Skin epidermis (tissue), 12 donors: ENCODE measurements at regions not wholly inside any gene's neighbourhood (a gene's known extent, or its start where the extent isn't known, plus 50 kb on each side); places are given as distances from the start of the nearest gene placed in this dataset.

Experiments used
- H3K27ac ChIP-seq, 21 experiments: fragments of 200-600 bp; sonication (generic) in 11 of 21; one replicate each; pipeline ENCODE4 v1.5.0; 2020; ENCODE audit warnings: mild to moderate bottlenecking in 3 of 21, inconsistent platforms in 2 of 21, moderate library complexity in 2 of 21
- H3K4me3 ChIP-seq, 7 experiments: fragments of 200-600 bp; sonication (generic) in 2 of 7; one replicate each; pipeline ENCODE4 v1.5.0; 2020; ENCODE audit warnings: inconsistent platforms in 2 of 7, mild to moderate bottlenecking in 2 of 7, moderate library complexity in 1 of 7

DNA sequence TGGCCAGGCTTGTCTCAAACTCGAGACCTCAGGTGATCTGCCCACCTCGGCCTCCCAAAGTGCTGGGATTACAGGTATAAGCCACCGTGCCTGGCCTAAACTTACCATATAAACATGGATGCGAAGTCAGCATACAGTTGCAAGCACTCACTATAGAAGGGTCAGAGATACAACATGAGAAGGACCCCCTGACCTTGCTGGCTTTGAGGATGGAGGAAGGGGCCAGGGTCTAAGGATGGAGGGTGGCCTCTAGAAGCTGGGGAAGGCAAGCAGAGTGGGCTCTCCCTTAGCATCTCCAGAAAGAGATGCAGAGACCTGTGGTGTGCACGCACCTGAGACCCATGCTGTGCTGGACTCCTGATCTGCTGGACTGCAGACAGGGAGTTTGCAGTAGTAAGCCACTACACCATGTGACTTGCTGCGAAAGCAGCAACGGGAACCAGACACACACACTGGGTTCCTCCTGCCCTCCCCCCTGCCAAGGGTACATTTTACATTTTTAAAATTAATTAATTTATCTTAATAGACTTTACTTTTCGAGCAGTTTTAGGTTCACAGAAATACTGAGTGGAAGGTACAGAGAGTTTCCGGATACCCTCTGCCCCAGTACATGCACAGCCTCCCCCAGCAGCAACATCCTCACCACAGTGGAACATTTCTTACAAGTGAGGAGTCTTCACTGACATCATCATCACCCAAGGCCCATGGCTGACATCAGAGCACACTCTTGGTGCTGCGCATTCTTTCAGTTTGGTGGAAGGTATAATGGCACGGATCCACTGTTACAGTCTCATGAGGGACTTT lies 170.1 kb upstream of the B3GAT1 start:
- Histone ChIP-seq H3K4me3 (no peak overlapping the region), H3K27ac (no peak overlapping the region)

DNA sequence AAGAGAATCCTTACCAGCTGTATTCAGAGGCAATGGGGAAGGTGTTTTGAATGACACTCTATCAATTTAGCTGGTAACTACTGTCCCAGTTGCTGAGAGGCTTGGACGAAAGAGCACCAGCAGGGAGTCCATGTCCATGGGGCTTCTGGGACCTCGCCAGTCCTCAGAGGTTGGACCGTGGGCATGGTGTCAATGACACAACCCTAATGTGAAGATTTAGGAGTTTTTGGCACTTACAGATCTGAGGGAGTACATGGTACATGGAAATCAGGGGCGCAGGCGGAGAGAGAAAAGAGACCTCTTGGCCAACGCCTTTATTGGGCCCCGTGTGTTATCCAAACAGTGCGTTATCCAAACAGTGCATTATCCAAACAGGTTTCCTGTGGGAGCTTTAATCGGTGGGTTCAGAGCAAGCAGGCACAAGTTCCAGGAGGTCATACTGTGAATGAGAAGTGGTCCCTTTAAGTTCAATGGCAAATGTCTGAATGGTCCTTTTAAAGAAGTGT lies 169.1 kb upstream of the B3GAT1 start:
- H3K27ac ChIP-seq: no peak overlapping the region
- H3K4me3 ChIP-seq: no peak overlapping the region

DNA sequence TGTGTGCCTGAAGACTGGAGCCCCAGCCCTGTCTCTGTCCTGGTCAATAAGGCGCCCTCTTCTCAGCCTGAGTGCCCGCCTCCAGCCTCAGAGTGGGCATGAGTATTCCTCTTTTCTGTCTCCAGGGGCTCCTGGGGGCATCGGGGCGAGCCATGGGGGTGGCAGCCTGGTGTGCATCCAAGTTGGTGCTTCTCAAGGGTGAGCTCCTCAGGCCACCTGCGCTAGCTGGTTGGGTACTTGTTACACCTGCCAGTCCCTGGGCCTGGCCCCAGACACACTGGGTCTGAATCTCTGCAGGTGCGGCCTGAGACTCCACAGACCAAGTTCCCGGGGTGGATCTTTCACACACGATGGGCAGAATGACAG lies 168.6 kb upstream of the B3GAT1 start:
- H3K27ac ChIP-seq: no peak overlapping the region
- H3K4me3 ChIP-seq: no peak overlapping the region

DNA sequence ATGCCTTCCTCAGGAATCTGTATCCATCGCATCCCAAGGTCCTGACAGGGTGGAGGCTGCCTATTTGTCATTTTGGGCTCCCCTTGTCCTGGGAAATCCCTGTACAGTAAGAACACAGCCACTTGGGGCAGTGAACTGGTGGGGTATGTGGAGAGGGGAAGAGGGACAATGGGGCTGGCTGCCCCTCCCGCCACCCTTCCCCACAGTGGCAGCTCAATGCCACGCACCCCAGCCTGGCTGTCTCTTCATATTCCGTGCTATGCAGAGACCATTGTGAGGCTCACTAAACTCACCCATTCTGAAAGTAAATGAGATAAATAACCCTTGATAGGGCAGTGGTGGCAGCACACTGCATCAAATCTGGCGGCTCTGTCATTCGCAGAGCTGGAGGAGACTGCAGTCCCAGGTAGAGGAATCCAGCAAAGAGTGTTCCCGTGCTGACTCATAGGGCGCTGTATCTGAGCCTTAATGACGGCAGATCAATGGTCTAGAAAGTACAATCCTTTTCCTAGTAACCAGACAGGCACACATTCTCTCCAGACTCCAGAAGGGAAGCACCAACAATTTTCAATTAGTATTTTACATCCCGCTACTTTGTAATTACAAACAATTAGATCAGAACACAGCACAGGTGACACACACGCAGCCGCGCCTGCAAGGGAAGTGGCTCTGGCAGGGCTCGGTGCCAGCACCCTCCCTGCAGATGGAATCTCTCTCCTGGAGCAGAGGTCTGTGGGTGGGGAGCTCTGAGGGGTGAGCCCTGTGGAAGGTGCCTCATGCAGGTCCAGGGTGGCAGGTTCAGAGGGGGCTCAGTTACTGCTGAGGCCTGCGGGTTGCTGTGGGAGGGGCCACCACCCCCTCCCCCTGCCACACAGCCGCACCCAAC lies 167.9 kb upstream of the B3GAT1 start:
- Histone ChIP-seq H3K27ac (no peak overlapping the region), H3K4me3 (no peak overlapping the region)

DNA sequence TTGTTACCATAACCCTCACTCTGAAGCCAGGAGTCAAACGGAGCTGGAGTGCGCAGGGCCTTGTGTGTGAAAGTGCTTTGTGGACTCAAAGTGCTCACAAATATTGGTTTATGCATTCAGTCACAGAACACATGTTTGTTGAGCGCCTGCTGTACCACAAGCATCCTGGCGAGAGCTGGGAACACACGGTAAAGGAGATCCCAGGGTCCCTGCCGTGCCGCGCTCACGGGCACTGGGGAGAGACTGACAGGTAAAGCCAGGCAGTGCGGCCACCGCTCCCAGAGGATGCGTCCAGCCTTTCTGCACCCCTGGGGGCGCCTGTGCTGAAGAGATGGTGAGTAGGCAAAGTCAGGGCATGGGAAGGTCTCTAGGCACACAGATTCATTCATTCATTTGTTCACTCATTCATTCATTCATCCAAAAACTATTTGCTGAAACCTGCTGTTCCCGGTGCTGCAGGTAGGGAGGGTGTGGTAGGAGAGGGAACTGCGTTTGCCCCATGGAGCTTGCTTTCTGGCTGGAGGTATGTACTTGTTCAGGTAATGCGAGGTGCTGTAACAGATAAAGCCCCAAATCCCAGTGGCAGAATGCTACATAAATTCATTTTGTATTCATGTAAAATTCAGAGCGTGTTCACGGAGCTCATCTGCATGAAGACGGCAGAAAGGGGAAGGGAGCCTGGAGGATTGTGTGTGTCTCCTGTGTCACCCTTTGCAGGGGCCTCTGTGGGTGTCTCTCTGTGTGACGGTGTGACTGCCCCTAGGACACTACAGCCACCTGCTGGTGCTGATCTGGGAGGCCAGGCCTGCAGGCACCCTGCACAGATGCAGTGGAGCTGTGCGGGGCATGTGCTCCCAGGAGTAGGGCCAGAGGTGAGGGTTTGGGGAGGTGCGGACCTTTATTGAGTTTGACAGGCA lies 167.0 kb upstream of the B3GAT1 start:
- Histone ChIP-seq H3K4me3 (no peak overlapping the region), H3K27ac (no peak overlapping the region)

DNA sequence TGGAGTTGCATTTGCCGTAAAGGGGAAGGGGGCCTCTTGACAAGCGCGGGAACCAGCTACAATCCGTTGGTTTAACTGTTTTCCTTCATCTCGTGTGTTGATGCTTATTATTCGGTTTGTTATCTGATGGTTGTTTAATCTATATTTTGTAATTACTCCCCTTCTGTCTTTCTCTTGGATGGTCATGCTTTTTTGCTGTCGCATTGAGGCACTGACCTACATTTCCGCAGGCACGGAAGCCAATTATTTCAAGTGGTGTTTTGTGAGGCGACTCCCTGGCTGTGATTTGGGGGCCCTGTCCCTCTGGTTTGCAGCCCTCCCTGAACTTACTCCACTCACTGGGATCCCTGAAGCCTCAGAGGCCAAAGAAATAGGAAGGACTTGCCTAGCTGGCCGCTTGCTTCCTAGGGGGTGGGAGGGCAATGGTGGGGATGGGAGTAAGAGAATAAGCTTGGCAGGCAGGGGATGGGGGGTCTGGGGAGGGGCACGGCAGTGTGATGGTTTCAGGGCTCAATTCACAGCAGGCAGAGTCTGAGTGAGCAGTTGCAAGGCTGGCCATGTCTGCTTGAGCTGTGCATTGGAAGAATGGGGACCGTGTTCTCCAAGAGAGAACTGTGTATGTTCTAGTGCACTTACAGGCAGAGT lies 165.8 kb upstream of the B3GAT1 start:
- H3K27ac ChIP-seq: no peak overlapping the region
- no peak overlapping the region for H3K4me3 ChIP-seq

DNA sequence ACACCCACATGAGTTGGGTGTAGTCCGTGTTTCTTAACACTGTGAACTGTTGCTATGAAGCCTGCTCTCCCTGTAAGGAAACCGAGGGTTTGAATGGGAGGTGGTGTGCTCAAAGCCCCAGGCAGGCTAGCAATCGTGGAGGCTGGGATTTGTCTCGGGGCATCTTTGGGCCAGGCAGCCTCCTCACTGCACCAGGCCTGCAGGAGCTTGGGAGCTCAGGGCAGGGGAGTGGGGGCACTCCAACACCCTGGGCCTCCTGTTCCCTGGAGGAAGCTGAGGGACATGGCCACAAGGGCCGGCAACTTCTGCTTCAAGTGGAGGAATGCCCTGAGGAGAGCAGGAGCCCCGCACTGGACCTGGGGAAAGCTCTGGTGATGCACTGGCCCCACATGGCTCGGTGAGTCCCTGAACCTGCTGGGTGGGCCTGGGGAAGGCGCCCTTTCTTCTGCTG lies 164.7 kb upstream of the B3GAT1 start:
- H3K4me3 ChIP-seq: no peak overlapping the region
- H3K27ac ChIP-seq: no peak overlapping the region

DNA sequence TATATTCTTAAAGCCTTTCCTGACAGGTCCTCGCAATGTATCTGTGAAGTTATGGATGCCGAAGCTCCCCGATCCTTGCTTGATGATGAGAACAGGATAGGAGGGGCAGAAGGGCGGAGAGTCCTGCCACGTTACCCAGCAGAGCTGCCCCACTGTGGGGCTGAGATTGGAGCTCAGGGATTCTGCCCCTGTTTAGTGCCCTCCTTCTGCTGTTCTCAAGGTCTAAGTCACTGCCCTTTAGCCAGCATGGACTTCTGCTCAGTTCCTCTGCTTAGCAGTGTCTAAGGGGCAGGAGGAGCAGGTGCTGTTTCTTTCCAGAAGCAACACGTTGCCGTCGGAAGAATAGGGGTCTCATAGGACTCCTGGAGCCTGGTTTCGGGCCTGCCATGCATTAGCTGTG lies 164.2 kb upstream of the B3GAT1 start:
- Histone ChIP-seq H3K4me3 (no peak overlapping the region), H3K27ac (no peak overlapping the region)

DNA sequence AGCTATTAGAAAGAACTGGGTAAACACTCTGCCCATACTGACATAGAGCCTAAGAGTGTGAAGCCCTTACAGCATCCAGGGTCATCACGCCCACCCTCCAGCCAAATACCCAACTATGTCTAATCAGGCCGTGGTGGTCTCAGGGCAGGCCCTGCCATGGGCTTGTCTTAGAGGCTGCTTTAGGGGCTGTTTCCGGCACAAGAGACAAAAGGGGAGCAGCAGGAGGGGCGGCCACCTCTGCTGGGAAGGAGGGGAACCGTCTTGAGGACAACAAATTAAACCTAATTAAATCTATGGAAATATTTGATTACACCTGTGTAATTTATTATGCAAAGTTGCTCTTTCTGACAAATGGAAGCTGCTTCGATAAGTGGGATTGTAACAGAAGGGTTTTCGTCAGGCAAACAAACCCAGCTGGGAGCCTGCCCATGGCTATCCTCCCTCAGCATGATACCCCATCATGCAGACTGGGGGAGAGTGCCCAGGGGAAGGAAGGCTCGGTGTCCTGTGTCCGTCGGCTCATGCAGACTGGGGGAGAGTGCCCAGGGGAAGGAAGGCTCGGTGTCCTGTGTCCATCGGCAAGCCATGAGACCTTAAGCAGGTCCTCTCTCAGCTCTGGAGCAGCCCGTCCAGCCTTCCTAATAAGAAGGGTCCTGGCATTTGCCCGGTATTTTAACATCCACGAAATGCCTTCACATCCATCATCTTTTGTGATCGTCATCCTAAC lies 163.6 kb upstream of the B3GAT1 start:
- Histone ChIP-seq H3K4me3 (no peak overlapping the region), H3K27ac (no peak overlapping the region)

DNA sequence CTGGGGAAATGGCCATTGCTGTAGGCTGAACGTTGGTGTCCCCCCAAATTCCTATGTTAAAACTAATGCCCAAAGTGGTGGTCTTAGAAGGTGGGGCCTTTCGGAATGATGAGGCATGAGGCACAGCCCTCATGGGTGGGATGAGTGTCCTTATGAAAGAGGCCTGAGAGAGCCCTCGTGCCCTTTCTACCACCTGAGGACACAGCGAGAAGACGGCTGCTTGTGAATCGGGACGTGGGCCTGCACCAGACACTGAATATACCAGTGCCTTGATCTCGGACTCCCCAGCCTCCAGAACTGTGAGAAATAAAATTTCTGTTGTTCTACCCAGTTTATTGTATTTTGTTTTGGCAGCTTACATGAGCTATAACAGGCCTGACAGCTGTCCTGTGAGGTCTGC lies 162.9 kb upstream of the B3GAT1 start:
- H3K27ac ChIP-seq: no peak overlapping the region
- no peak overlapping the region for H3K4me3 ChIP-seq

DNA sequence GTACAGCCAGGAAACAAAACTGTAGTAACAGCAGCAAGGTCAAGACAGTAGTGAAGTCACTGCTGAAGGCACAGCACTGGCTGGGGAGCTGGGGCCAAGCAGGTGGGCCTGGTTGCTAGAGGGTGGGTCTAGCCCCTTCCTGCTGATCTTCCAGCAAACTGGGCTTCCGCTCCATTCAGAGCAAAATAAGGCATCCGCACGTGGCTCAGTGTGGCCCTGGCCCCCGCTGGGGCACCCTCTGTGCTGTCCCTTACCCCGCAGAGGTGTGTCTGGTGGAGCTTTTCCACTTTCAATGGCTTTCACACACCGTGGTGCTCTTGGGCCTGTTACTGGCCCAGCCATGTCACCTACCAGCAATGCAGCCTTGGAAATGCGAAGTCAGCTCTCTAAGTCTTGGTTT lies 162.4 kb upstream of the B3GAT1 start:
- Histone ChIP-seq H3K27ac (no peak overlapping the region), H3K4me3 (no peak overlapping the region)

DNA sequence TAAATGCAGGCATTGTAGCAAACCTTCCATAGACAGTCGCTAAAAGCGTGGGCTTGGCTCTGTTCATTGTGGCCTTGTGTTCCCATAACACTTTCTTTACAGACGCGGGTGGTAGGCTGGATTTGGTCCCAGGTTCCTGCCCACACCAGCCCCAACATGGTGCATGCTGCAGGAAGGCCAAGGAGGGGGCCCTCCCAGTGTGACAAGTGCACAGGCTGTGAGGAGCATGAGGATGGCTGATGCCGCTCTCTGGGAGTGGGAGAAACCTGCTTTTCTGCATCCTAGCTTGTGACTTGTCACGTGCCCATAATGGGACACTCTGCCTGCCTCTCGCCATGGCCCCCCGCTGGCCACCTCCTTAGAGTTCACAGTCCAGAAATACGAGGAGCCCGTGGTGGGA lies 161.8 kb upstream of the B3GAT1 start:
- H3K27ac ChIP-seq: no peak overlapping the region

DNA sequence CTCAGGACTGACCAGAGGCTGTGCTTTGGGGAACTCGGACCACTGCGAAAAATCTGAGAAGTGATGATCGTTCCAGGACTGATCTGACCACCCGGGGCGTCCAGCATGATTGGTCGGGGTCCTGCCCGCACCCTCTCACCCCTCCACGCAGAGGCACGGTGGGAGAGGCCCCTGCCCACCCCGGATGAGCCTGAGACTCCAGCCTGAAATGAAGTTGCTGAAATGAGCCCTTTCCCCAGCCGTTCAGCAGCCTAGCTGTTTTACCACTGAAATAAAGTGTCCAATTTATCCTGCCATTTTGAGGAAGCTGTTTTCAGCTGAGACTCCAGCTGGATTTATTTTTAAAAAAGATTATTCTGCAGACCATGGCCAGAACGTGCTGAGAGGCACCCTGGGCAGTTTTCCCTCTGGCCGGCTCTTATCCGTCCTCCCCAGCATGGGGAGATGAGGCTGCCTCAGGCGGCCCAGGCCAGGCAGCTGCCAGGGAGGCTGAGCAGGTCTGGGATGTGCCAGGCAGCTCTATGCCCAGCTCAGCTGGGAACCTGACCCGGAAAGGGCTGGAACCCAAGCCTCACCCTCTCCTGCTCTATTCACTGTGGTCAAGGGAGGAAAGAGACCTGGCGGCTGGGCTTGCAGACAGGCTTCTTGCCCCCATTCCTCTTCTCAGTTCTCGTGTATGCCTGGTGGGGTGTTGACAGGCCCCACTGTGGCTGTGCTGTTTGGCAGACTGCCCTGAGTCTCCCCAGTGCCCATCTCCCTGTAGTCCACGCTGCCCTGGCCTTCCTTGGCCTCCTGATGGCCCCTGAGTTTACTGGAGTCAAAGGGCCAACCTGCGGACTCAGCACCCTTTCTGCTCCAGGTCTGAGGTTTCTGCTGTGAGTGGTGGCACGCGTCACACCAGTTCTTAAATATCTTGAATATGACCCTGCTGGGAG lies 161.0 kb upstream of the B3GAT1 start:
- Histone ChIP-seq H3K27ac (no peak overlapping the region), H3K4me3 (no peak overlapping the region)

More for the DNA sequence above, 161.8 kb upstream of the B3GAT1 start:
- H3K4me3 ChIP-seq: no peak overlapping the region

DNA sequence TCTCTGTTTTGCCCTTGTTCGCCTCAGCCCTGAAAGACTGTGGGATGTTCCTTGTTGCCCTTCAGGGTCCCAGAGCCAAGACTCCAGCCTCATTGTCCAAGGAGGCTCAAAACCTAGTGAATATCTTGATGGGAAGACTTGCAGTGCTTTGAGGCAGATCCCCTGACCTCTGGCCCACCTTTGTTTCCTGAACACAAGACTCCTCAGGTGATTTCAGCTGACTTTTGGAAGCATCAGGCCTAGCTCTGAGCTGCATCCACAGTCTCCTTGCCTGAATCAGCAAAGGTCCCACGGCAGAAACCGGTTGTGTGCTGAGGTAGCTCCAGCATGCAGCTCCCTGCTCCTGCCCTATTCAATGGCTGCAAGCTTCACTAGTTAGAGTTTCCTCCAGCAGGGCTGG lies 159.3 kb upstream of the B3GAT1 start:
- Histone ChIP-seq H3K4me3 (no peak overlapping the region), H3K27ac (no peak overlapping the region)

DNA sequence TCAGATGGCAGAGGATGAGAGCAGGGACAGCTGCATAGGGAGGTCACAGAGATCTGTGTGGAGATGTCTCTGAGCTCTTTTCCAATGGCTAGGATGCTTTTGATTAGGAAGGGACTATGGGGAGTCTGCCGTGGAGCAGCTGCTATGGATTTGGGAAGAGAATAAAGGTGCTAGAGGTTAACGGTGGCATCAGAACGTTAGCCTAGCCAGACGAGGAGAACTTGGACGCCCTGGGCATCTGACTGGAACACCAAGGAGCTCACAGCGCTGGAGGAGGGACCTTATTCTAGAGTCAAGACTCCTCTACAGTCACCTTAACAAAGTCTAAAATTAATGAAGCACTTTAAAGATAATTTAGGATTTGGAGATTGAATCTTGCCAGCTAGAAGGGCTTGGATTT lies 157.2 kb upstream of the B3GAT1 start:
- Histone ChIP-seq H3K27ac (no peak overlapping the region), H3K4me3 (no peak overlapping the region)

DNA sequence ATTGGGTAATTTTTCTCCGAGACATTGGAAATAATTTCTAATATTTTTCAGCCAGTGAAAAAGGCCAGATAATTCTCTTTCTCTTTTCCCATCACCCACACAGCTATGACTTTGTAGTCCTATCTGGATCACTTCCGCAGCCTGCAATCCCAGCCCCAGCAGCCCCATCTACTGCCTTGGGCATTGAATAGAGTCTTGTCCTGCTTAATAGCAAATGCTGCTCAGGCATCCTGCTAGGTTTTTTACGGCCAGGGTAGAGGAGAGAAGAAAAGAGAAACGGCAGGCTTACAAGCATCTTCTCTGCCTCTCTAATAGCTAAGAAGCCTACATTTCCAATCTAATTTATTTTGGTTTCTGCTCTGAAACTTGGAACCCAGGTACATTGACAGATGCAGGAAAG lies 154.3 kb upstream of the B3GAT1 start:
- H3K4me3 ChIP-seq: no peak overlapping the region
- no peak overlapping the region for H3K27ac ChIP-seq

DNA sequence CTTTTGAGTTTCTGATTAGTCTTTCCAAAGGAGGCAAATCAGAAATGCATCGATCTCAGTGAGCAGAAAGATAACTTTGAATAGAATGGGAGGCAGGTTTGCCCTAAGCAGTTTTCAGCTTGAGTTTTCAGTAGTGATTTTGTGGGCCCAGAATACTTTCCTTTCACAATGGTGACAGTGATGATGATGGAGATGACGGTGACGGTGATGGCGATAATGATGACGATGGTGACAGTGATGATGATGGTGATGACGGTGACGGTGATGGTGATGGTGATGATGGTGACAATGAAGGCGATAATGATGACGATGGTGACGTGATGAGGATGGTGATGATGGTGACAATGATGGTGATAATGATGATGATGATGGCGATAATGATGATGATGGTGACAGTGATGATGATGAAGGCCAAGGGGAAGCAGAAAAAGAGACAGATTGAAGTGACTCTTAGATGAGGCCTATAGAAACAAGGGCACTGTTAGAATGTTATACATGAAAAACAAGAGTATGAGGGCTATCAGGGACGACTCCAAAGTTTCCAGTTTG lies 153.4 kb upstream of the B3GAT1 start:
- no peak overlapping the region for H3K4me3 ChIP-seq
- no peak overlapping the region for H3K27ac ChIP-seq
